GM18508 (cell line): ENCODE measurements at regions not wholly inside any gene's neighbourhood (a gene's known extent, or its start where the extent isn't known, plus 50 kb on each side); places are given as distances from the start of the nearest gene placed in this dataset.
"Not testable (repeated sequence)": the region's sequence is repeated elsewhere in the genome, so short reads cannot be mapped to it uniquely, and the experiment has no call there.

Experiments
- ATAC-seq: cut with Tn5 transposase; IDR thresholded peaks from one replicate; pipeline ENCODE4 v1.9.1; 2021; ENCODE audit warnings: moderate number of reproducible peaks; ENCODE audit not compliant: insufficient read depth, unreplicated experiment

- ATAC-seq: not testable (repeated sequence)
These were observed 128.9 kb upstream of the PJA2 start for GRCh38 chr5:109538692-109539091.

DNA sequence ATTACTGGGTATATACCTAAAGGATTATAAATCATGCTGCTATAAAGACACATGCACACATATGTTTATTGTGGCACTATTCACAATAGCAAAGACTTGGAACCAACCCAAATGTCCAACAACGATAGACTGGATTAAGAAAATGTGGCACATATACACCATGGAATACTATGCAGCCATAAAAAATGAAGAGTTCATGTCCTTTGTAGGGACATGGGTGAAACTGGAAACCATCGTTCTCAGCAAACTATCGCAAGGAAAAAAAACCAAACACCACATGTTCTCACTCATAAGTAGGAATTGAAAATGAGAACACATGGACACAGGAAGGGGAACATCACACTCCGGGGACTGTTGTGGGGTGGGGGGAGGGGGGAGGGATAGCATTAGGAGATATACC lies 125.3 kb upstream of the PJA2 start:
- not testable (repeated sequence) for ATAC-seq

DNA sequence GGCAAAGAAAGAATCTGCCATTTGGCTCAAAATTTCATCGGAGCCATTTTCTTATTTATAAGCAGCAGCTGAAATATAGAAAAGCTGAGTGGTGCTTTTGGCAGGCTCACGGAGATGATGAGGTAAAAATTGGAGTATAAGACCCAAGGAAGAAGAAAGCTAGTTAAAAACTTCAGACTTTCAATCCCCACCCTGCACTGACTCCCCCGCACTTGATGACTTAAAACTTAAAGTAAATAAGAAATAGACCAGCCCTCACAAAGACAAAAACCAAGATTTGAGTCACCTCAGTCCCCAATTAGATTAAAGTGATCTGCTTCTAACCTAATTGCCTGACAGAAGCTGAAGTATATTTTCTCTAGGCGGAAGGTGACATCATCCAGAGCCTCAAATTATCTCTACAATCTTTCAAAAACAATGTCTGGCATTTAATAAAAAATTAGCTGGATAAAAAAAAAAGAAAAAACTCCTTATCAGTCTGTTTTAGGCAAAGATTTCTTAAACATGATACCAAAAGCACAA lies 124.0 kb upstream of the PJA2 start:
- no peak for ATAC-seq

- no peak for ATAC-seq
These were observed 123.1 kb upstream of the PJA2 start for GRCh38 chr5:109532773-109533364.

DNA sequence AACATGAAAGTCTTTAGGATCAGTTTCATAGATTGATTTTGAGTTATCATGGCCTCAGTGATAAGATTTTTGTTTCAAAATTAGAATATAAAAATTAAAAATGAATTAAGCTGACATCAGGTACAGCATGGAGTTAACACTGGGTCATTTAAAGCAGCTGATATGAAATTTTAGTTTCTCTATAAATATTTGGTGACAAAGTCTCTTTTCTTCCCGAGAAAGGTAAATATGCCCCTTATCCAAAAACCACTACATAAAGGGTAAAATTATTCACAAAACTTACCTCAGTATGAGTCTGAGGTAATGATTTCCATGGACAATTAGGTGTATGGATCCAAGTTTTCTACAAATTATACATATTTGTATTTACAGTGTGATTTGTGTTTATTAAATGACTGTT lies 121.5 kb upstream of the PJA2 start:
- no peak for ATAC-seq

GRCh38 chr5:109529987-109530386 lies 120.2 kb upstream of the PJA2 start:
- no peak for ATAC-seq

DNA sequence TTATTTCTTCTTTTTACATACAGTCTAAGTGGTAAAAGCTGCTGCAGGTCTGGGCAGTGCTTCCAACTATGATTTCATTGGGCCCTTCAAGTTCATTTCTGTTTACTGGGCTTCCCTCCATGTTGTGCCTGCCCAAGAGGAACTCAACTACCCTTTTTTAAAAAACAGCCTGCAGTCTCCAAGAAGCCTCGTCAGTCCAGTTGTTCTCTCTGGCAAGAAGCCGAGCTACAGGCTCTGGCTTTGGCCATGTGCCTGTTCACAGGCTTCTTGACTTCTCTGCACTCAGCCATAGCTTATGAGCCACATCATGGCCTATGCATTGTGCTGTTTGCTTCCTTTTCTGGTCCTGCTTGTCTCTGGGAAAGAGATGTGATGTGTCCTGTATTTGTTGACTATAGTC lies 119.7 kb upstream of the PJA2 start:
- ATAC-seq: no peak

DNA sequence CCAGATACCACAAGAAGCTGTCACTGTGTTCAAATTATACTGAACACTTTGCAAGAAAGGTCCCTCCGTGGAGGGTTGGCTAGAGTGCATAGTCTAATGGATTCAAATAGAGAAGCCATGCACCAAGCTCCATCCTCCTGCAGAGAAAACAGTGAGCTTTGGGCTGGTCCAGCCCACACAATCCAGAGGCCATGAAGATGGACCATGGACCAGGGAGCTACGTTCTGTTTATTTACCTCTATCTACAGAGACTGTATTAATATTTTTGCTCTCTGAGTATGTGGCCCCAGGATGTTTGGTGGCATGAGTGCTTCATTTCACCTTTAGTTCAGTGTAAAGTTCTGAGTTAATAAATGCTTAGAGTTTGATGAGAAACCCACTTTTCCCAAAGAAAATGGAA lies 114.8 kb upstream of the PJA2 start:
- ATAC-seq: no peak

DNA sequence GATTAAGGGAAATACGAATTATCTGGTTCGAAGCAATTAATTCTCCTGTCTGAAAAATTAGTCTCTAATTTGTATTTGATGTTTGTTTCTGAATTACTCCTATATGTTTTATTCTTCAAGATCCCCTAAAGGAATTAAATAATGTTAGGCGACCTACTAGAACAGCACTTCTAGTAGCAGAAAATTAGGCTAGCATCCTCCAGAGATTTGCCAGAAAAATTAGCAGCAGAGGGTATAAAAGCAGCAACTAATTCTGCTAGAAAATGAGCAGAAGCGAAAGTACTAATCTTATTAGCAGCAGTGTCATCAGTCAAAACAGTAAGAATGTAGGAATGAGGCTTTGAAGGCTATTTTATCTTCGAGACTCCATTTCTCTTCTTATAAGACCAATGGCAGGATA lies 114.3 kb upstream of the PJA2 start:
- no peak for ATAC-seq

DNA sequence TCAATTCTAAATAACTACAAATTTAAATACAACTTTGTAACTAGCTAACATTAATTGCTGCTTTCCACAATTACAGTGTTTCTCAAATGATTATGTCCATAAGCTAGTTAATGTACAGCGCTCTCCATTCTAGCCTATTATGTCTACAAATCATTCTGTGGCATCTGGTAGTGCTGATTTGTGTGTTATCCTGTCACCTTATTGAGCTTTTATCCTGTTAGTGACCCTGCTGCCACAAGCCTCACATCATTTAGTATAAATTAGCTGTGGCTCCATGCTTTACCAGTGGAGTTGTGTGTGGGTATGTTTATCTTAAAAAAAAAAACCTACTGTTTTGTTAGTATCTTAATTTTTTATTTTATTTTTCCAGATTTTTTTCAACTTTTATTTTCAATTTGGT lies 112.6 kb upstream of the PJA2 start:
- ATAC-seq: no peak

DNA sequence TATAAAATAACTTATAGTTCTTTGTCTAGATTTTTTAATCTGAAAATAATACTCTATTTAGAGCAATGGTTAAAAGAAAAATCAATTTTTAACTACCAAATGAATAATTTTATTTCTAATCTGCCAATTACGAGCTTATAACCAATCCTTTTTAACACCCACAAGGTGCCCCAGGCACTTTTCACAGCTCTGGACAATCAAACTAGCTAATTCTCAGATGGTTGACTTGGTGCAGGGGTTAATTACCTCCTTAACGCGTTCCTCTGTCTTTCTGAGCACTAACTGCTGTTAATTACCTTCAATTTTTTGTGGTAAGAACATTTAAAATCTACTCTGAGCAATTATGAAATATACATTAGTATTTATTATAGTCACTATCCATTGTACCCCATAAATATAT lies 109.6 kb upstream of the PJA2 start:
- no peak for ATAC-seq

DNA sequence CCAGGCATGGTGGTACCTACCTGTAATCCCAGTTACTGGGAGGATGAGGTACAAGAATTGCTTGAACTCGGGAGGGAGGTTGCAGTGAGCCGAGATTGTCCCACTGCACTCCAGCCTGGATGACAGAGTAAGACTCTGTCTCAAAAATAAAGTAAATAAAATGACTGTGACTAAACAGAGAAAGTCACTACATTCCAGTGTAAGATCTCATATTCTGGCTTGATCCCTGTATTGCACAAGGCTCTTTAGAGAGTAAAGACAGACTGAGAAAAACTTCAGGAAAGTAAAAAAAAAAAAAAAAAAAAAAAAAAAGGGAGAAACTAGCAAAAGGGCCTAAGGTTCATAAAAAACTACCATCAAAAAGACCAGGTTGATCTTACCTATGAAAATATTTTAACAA lies 106.6 kb upstream of the PJA2 start:
- no peak for ATAC-seq

DNA sequence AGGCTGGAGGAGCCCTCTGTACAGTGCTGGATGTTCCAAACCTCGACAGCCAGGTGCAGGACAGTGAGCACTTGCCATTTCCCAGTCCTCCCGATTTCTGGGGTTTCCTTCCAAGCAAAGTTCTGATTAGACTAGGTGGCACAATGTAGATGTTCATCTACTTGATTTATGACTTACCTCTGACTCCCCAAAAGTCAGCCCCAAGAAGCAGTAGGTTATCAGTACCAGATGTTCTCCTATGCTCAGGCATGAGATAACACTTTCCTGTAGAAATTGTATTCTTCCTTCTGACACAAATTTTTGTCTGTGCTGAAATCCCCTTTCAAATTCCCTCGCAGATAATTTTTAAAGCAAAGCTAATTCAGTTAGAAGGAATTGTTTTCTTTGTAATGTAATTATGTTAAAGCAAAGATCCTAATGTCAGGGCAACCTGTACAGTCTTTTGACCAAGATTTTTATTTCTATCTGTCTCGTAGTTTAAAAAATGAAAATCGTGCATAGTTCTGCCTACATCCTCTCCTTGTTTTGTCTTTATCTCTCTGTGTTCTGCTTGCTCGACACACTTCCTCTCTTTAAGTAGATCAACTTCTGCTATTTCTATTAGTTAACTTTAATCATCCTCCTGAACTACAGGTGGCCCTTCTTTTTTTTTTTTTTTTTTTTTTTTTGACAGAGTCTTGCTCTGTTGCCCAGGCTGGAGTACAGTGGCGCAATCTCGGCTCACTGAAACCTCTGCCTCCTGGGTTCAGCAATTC lies 102.4 kb upstream of the PJA2 start:
- ATAC-seq: no peak

- no peak for ATAC-seq
These were observed 96.8 kb upstream of the PJA2 start for GRCh38 chr5:109506556-109506955.

- no peak for ATAC-seq
These were observed 86.3 kb upstream of the PJA2 start for GRCh38 chr5:109496112-109496511.

DNA sequence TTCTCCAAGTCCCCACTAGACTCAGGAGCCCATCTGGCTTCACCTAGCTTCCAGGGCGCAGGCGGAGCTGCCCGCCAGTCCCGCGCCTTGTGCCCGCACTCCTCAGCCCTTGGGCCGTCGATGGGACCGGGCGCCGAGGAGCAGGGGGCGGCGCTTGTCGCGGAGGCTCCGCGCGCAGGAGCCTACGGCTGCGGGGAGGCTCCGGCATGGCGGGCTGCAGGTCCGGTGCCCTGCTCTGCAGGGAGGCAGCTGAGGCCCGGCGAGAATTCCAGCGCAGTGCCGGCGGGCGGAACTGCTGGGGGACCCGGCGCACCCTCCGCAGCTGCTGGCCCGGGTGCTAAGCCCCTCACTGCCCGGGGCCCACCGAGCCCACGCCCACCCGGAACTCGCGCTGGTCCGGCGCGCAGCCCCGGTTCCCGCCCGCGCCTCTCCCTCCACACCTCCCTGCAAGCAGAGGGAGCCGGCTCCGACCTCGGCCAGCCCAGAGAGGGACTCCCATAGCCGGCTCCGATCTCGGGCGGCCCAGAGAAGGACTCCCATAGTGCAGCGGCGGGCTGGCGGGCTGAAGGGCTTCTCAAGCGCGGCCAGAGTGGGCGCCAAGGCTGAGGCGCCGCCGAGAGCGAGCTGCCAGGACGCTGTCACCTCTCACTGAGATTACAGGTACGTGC lies 78.1 kb upstream of the PJA2 start:
- ATAC-seq: no peak

GRCh38 chr5:109486200-109486804 lies 76.5 kb upstream of the PJA2 start:
- ATAC-seq: no peak

DNA sequence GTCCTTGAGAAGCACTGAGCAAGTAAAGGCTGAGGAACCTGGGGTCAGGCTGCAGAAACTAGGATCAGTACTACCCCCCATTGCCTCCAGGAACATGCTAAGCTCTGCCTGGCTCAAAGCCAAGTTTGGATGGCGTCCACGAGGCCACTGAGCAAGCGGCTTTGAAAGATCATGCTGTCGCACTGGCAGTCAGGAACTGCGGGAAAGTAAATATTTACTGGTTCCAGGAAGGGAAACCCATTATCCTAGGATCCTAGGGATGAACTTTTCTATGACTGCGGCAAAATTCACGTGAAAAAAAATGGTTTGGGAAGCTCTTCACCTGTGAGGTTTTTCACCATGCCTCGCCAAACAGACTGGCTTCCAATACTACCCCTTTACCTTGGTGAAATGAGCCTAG lies 75.3 kb upstream of the PJA2 start:
- no peak for ATAC-seq

DNA sequence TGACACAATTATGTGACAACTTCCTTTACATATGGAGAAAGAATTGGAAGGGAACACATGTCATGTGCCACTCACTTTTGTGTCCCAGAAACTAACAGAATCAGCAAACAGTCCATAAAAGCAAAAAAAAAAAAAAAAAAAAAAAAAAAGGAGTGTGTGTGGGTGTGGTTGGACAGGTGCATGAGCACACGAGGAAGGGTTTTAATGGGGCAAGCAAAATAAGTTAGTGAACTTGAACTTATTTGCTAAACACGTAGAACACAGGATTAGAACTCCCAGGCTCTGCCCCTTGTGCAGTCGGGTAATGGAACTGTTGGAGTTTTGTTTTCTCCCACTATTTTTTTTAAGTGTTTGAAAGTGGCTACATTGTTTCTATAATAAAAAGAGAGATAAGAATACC lies 74.8 kb upstream of the PJA2 start:
- ATAC-seq: no peak

DNA sequence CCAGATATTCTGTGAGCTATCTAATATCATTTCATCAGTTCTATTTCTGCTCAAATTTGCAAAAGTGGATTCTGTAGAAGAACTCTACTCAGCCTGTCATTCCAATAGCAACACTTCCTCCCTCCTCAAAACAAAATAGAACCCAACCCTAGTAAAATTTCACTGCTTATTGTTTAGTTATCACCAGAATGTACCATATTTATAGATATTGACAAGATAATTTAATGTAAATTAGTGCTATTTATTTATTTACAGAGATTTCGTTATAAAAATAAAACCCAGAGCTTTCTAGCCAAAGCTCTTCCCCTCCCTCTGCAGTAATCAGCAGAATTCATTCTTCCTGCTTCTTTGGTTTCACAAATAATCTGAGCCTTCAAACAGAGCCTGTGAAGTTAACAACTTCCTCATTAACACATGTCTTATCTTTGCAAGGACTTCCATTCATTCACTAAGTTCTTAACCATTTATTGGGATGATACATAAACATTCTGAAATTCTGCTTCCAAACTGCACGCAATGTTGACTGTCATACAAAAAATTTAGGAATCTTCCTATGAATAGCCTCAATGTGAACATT lies 73.7 kb upstream of the PJA2 start:
- no peak for ATAC-seq

DNA sequence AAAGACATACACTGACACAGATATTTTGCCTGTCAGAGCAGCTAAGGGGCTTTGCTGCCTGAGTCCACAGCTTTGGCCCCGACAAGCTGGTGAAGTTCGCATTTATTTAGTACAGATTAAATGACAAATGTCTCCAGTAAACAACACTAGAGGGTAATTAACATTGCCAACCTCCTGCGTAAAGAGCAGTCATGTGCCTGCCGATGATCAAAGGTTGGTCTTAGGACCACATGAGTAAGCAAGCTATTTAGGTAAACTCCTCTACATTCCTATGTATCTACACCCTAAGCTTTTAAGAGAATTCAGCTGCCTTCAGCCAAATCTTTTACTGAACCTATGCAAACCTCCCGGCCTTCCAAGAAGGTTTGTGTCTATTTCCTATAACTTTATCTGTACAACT lies 73.0 kb upstream of the PJA2 start:
- ATAC-seq: no peak
